ENCODE measurements at regions not wholly inside any gene's neighbourhood (a gene's known extent, or its start where the extent isn't known, plus 50 kb on each side); places are given as distances from the start of the nearest gene placed in this dataset.

GRCh38 chr10:8513155-8514147 lies 459.0 kb downstream of the GATA3 start:
- Histone ChIP-seq H3K4me2 (ENCODE audit: control insufficient read depth, extremely low read depth, insufficient read depth, low read depth, low read length) (no peak overlapping the region), H4K20me1 (ENCODE audit: control insufficient read depth, extremely low read depth, insufficient read depth, low read length) (no peaks in the 10 kb centered on the region), H2AFZ (ENCODE audit: control insufficient read depth, low read length) (no peak overlapping the region), H3K27ac (ENCODE audit: control insufficient read depth, insufficient read depth, low read length) (no peak overlapping the region), H3K36me3 (ENCODE audit: control insufficient read depth in 2 of 2, extremely low read depth in 1 of 2, insufficient read depth in 2 of 2, low read length in 2 of 2) (no peaks in the 10 kb centered on the region), H3K9me1 (ENCODE audit: control insufficient read depth, extremely low read depth, insufficient read depth, low read length) (no peaks in the 10 kb centered on the region), H3K9ac (ENCODE audit: control insufficient read depth, extremely low read depth, insufficient read depth, low read length) (no peak overlapping the region), H3K4me1 (ENCODE audit: control insufficient read depth, extremely low read depth, insufficient read depth, low read length) (no peaks in the 10 kb centered on the region), H3K27me3 (ENCODE audit: control insufficient read depth, extremely low read depth, insufficient read depth, low read length) (no peaks in the 10 kb centered on the region), H3K79me2 (ENCODE audit: control insufficient read depth, insufficient read depth, low read length) (no peaks in the 10 kb centered on the region), H3K9me3 (ENCODE audit: control insufficient read depth, low read depth, low read length) (no peaks in the 10 kb centered on the region), H3K4me3 (ENCODE audit: control insufficient read depth in 2 of 3, extremely low read depth in 1 of 3, insufficient read depth in 2 of 3, low read depth in 1 of 3, low read length in 3 of 3) (no peak overlapping the region)
- dilution Hi-C loops (cut with MboI; ENCODE audit: extremely low pct_ligation_motif_present, low sequenced_read_pairs): no loop called here
- TF ChIP-seq CTCF (optimal IDR thresholded peaks at IDR 0.05 in 1 of 3, IDR thresholded peaks at IDR 0.05 in 1 of 3, conservative IDR thresholded peaks at IDR 0.05 in 1 of 3; ENCODE audit: extremely low read depth in 1 of 3, insufficient read depth in 2 of 3, low read length in 3 of 3): no peak
- no peak for TF ChIP-seq EZH2 (IDR thresholded peaks at IDR 0.05; ENCODE audit: low read length)
- no peak for DNase-seq (ENCODE audit: low read depth, low spot score)
- FAIRE-seq: no peak

- FAIRE-seq: no peak
- dilution Hi-C loops (cut with MboI; ENCODE audit: extremely low pct_ligation_motif_present, low sequenced_read_pairs): no loop called here
Measured at GRCh38 chr10:8520382-8520781, 465.9 kb downstream of the GATA3 start.

More at GRCh38 chr10:8520382-8520781, 465.9 kb downstream of the GATA3 start:
- H3K36me3 ChIP-seq (ENCODE audit: control insufficient read depth in 2 of 2, extremely low read depth in 1 of 2, insufficient read depth in 2 of 2, low read length in 2 of 2): no peaks in the 10 kb centered on the region
- no peaks in the 10 kb centered on the region for H3K4me1 ChIP-seq (ENCODE audit: control insufficient read depth, extremely low read depth, insufficient read depth, low read length)
- no peaks in the 10 kb centered on the region for H4K20me1 ChIP-seq (ENCODE audit: control insufficient read depth, extremely low read depth, insufficient read depth, low read length)
- no peak overlapping the region for H3K4me2 ChIP-seq (ENCODE audit: control insufficient read depth, extremely low read depth, insufficient read depth, low read depth, low read length)
- H2AFZ ChIP-seq (ENCODE audit: control insufficient read depth, low read length): no peak overlapping the region
- no peaks in the 10 kb centered on the region for H3K9me3 ChIP-seq (ENCODE audit: control insufficient read depth, low read depth, low read length)
- DNase-seq (ENCODE audit: low read depth, low spot score): no peak
- no peaks in the 10 kb centered on the region for H3K79me2 ChIP-seq (ENCODE audit: control insufficient read depth, insufficient read depth, low read length)
- TF ChIP-seq EZH2 (IDR thresholded peaks at IDR 0.05; ENCODE audit: low read length): no peak
- peak in 2 of 3 experiments; percentile 24 to 31 for TF ChIP-seq CTCF (optimal IDR thresholded peaks at IDR 0.05 in 1 of 3, IDR thresholded peaks at IDR 0.05 in 1 of 3, conservative IDR thresholded peaks at IDR 0.05 in 1 of 3; ENCODE audit: extremely low read depth in 1 of 3, insufficient read depth in 2 of 3, low read length in 3 of 3)
- H3K9ac ChIP-seq (ENCODE audit: control insufficient read depth, extremely low read depth, insufficient read depth, low read length): no peak overlapping the region
- no peak overlapping the region for H3K27ac ChIP-seq (ENCODE audit: control insufficient read depth, insufficient read depth, low read length)
- H3K4me3 ChIP-seq (ENCODE audit: control insufficient read depth in 2 of 3, extremely low read depth in 1 of 3, insufficient read depth in 2 of 3, low read depth in 1 of 3, low read length in 3 of 3): no peak overlapping the region
- no peaks in the 10 kb centered on the region for H3K9me1 ChIP-seq (ENCODE audit: control insufficient read depth, extremely low read depth, insufficient read depth, low read length)
- no peaks in the 10 kb centered on the region for H3K27me3 ChIP-seq (ENCODE audit: control insufficient read depth, extremely low read depth, insufficient read depth, low read length)
